Lower leg skin (tissue), 3 donors: ENCODE measurements at regions not wholly inside any gene's neighbourhood (a gene's known extent, or its start where the extent isn't known, plus 50 kb on each side); places are given as distances from the start of the nearest gene placed in this dataset.

Source experiments
- POLR2A ChIP-seq, 2 donors: fragments of 450-650 bp; IDR thresholded peaks; one replicate each; pipeline ENCODE4 v1.6.1; 2016 to 2017; ENCODE audit warnings: antibody characterized with exemption in 2 of 2, mild to moderate bottlenecking in 1 of 2, moderate library complexity in 1 of 2
- TF ChIP-seq, protein P1 (sequence below), 3 donors: fragments of 450-650 bp; IDR thresholded peaks; one replicate each; pipeline ENCODE4 v1.5.1; 2016; ENCODE audit warnings: antibody characterized with exemption in 3 of 3, mild to moderate bottlenecking in 3 of 3, moderate library complexity in 2 of 3

- TF ChIP-seq, protein P1, sequence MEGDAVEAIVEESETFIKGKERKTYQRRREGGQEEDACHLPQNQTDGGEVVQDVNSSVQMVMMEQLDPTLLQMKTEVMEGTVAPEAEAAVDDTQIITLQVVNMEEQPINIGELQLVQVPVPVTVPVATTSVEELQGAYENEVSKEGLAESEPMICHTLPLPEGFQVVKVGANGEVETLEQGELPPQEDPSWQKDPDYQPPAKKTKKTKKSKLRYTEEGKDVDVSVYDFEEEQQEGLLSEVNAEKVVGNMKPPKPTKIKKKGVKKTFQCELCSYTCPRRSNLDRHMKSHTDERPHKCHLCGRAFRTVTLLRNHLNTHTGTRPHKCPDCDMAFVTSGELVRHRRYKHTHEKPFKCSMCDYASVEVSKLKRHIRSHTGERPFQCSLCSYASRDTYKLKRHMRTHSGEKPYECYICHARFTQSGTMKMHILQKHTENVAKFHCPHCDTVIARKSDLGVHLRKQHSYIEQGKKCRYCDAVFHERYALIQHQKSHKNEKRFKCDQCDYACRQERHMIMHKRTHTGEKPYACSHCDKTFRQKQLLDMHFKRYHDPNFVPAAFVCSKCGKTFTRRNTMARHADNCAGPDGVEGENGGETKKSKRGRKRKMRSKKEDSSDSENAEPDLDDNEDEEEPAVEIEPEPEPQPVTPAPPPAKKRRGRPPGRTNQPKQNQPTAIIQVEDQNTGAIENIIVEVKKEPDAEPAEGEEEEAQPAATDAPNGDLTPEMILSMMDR (IDR thresholded peaks at IDR 0.05), result no peak
- TF ChIP-seq POLR2A (IDR thresholded peaks at IDR 0.05), result no peak
Observed at GRCh38 chr2:145078923-145079322, 559.0 kb upstream of the ZEB2 start.
